Endothelial cell of umbilical vein (primary cell): ENCODE measurements at regions not wholly inside any gene's neighbourhood (a gene's known extent, or its start where the extent isn't known, plus 50 kb on each side); places are given as distances from the start of the nearest gene placed in this dataset.

Experiments
- BruUV-seq: library from RNA; stranded (reverse); fragments of 400-500 nt; replicated peaks from 2 replicates; lab custom pipeline; 2021; lab: Mats Ljungman, UMichigan
- CTCF ChIA-PET: fragments of 300-600, 350-600 bp; sonication (Branson Sonifier 250); formaldehyde crosslinking; loops from one replicate; lab custom pipeline; 2021; ENCODE audit warnings: antibody characterized with exemption, inconsistent platforms; lab: Charles Lee
- POLR2A ChIA-PET: fragments of 300-600, 350-600 bp; sonication (Branson Sonifier 250); formaldehyde crosslinking; loops from one replicate; lab custom pipeline; 2021; ENCODE audit warnings: antibody characterized with exemption, inconsistent platforms; lab: Charles Lee
- DNase-seq: peaks from one replicate; pipeline ENCODE4 v3.0.0-alpha.2; 2011; ENCODE audit warnings: low read depth, low spot score
- FAIRE-seq: peaks from 2 replicates; lab custom pipeline; 2011; peaks lifted over from hg19 to GRCh38; lab: Jason Lieb, UNC
- H2AFZ ChIP-seq: 2 replicates; pipeline ENCODE4 v1.6.0; 2012; ENCODE audit warnings: low read depth, low read length, control low read depth, inconsistent platforms
- H3K27ac ChIP-seq: 2 replicates; pipeline ENCODE4 v1.5.1; 2011; ENCODE audit warnings: low read depth, mild to moderate bottlenecking, control low read depth, low read length, moderate library complexity; ENCODE audit not compliant: insufficient read depth
- H3K27me3 ChIP-seq, 2 experiments: 2 replicates each; pipeline versions ENCODE4 v1.6.0 to v1.6.1; 2011; ENCODE audit warnings: low read length in 2 of 2, mixed read lengths in 1 of 2; ENCODE audit not compliant: control insufficient read depth in 2 of 2, insufficient read depth in 2 of 2
- H3K36me3 ChIP-seq, 2 experiments: 2 replicates in 1 of 2; 3 replicates in 1 of 2; pipeline ENCODE4 v1.5.1; 2011; ENCODE audit warnings: low read length in 2 of 2, mild to moderate bottlenecking in 1 of 2, moderate library complexity in 1 of 2; ENCODE audit not compliant: control insufficient read depth in 2 of 2, insufficient read depth in 2 of 2; ENCODE audit errors: extremely low read depth in 1 of 2
- H3K4me1 ChIP-seq: 3 replicates; pipeline ENCODE4 v1.5.1; 2011; ENCODE audit warnings: mild to moderate bottlenecking, low read length; ENCODE audit not compliant: control insufficient read depth, insufficient read depth; ENCODE audit errors: extremely low read depth
- H3K4me2 ChIP-seq: 2 replicates; pipeline ENCODE4 v1.6.1; 2011; ENCODE audit warnings: low read length, control low read depth, mixed read lengths; ENCODE audit not compliant: insufficient read depth
- H3K4me3 ChIP-seq, 3 experiments: fragments of 200-600 bp in 1 of 3; sonication (generic), shearing (Covaris generic) in 1 of 3; replicated peaks in 1 of 3; 2 replicates each; pipeline ENCODE4 v1.5.1; 2011 to 2016; ENCODE audit warnings: control low read depth in 3 of 3, low read length in 3 of 3, mild to moderate bottlenecking in 2 of 3, inconsistent platforms in 1 of 3, low read depth in 1 of 3, moderate library complexity in 1 of 3; ENCODE audit not compliant: insufficient read depth in 1 of 3
- H3K79me2 ChIP-seq: 2 replicates; pipeline ENCODE4 v1.6.0; 2012; ENCODE audit warnings: low read length, inconsistent platforms; ENCODE audit not compliant: control insufficient read depth, insufficient read depth
- H3K9ac ChIP-seq: replicated peaks from 2 replicates; pipeline ENCODE3; 2011; ENCODE audit warnings: low read length, control low read depth; ENCODE audit not compliant: insufficient read depth; ENCODE audit errors: extremely low read depth
- H3K9me1 ChIP-seq: replicated peaks from 3 replicates; pipeline ENCODE4 v1.6.0; 2011; ENCODE audit warnings: mild to moderate bottlenecking, low read length; ENCODE audit not compliant: control insufficient read depth, insufficient read depth; ENCODE audit errors: extremely low read depth
- H3K9me3 ChIP-seq: replicated peaks from 2 replicates; pipeline ENCODE4 v1.5.1; 2012; ENCODE audit warnings: low read length, inconsistent platforms; ENCODE audit not compliant: control insufficient read depth, insufficient read depth
- H4K20me1 ChIP-seq: replicated peaks from 2 replicates; pipeline ENCODE3; 2011; ENCODE audit warnings: mild to moderate bottlenecking, low read length; ENCODE audit not compliant: control insufficient read depth, insufficient read depth; ENCODE audit errors: extremely low read depth
- EZH2 ChIP-seq: IDR thresholded peaks from 2 replicates; pipeline ENCODE4 v1.6.1; 2012; ENCODE audit warnings: borderline replicate concordance, low read depth, mild to moderate bottlenecking, moderate library complexity, low read length, inconsistent platforms; ENCODE audit not compliant: severe bottlenecking
- FOS ChIP-seq: IDR thresholded peaks from 2 replicates; pipeline ENCODE4 v1.6.1; 2011; ENCODE audit warnings: mild to moderate bottlenecking, low read length, moderate library complexity, borderline replicate concordance; ENCODE audit not compliant: insufficient read depth
- GATA2 ChIP-seq: IDR thresholded peaks from 2 replicates; pipeline ENCODE4 v1.7.0; 2011; ENCODE audit warnings: low read depth, mild to moderate bottlenecking, moderate library complexity, mixed read lengths, low read length; ENCODE audit not compliant: insufficient read length, insufficient read depth
- JUN ChIP-seq: IDR thresholded peaks from 2 replicates; pipeline ENCODE4 v1.6.1; 2011; ENCODE audit warnings: borderline replicate concordance, low read depth; ENCODE audit not compliant: insufficient read length, insufficient read depth
- MYC ChIP-seq: IDR thresholded peaks from one replicate; pipeline ENCODE4 v1.6.1; 2011; ENCODE audit warnings: mild to moderate bottlenecking, low read depth, low read length
- POLR2A ChIP-seq: IDR thresholded peaks from 2 replicates; pipeline ENCODE4 v1.6.1; 2012; ENCODE audit warnings: low read depth, mild to moderate bottlenecking, control low read depth, low read length
- POLR2AphosphoS5 ChIP-seq: IDR thresholded peaks from 2 replicates; pipeline ENCODE4 v1.6.1; 2012; ENCODE audit warnings: low read depth, mild to moderate bottlenecking, control low read depth, low read length, moderate library complexity; ENCODE audit not compliant: insufficient read depth
- dilution Hi-C: fragments of 300-500 bp; cut with MboI; formaldehyde crosslinking; loops from one replicate; pipeline ENCODE4 v1.15.0; 2019; ENCODE audit warnings: low sequenced_read_pairs; ENCODE audit not compliant: extremely low pct_ligation_motif_present
- intact Hi-C: fragments of 100-400 bp; cut with micrococcal nuclease; formaldehyde crosslinking; loops from one replicate; pipeline ENCODE4 v1.10.0; 2022
- TF ChIP-seq, protein P1 (sequence below), 2 donors: IDR thresholded peaks; 1 replicate in 1 of 2; 2 replicates in 1 of 2; pipeline ENCODE4 v1.5.1; 2011; ENCODE audit warnings: low read length in 2 of 2, mild to moderate bottlenecking in 2 of 2, moderate library complexity in 2 of 2, control low read depth in 1 of 2, inconsistent platforms in 1 of 2, low read depth in 1 of 2; ENCODE audit not compliant: insufficient read depth in 1 of 2; ENCODE audit errors: extremely low read depth in 1 of 2
- TF ChIP-seq, protein P2 (sequence below): IDR thresholded peaks from 2 replicates; pipeline ENCODE4 v1.6.1; 2011; ENCODE audit not compliant: insufficient read depth, insufficient read length

DNA sequence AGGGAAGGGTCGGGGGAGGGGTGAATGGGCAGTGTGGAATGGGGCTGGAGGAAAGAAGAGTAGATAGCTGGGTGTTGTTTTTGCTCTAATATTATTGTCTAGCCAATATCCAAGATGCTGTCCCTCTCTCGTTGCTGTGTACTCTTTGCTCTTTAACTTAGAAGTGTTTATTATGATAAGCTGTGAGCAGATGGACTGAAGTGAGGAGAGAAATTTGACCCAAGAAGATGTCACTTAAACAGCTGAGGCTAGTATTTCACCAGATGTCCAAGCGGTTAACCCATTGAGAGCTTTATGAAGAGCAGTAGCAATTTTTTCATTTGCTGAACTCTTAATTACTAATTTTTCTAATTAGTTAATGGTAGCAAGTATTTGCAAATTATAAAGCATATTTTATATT lies 212.2 kb upstream of the TP63 start:
- ChIA-PET CTCF (no interaction called here), POLR2A (no interaction called here)
- DNase-seq (no peak), FAIRE-seq (no peak)
- no peak overlapping the region for H3K27ac ChIP-seq
- BruUV-seq: no TSS peak
- H3K9me1 ChIP-seq: no peaks in the 10 kb centered on the region
- H3K36me3 ChIP-seq: no peaks in the 10 kb centered on the region
- dilution Hi-C loops: no loop called here
- no peaks in the 10 kb centered on the region for H3K79me2 ChIP-seq
- H3K27me3 ChIP-seq: no peaks in the 10 kb centered on the region
- H4K20me1 ChIP-seq: no peaks in the 10 kb centered on the region
- H3K9me3 ChIP-seq: no peaks in the 10 kb centered on the region
- no peak overlapping the region for H3K4me3 ChIP-seq
- intact Hi-C loops: no loop called here
- no peak overlapping the region for H2AFZ ChIP-seq
- TF ChIP-seq POLR2AphosphoS5: no peak
- TF ChIP-seq POLR2A: no peak
- TF ChIP-seq EZH2: no peak
- TF ChIP-seq, protein P1, sequence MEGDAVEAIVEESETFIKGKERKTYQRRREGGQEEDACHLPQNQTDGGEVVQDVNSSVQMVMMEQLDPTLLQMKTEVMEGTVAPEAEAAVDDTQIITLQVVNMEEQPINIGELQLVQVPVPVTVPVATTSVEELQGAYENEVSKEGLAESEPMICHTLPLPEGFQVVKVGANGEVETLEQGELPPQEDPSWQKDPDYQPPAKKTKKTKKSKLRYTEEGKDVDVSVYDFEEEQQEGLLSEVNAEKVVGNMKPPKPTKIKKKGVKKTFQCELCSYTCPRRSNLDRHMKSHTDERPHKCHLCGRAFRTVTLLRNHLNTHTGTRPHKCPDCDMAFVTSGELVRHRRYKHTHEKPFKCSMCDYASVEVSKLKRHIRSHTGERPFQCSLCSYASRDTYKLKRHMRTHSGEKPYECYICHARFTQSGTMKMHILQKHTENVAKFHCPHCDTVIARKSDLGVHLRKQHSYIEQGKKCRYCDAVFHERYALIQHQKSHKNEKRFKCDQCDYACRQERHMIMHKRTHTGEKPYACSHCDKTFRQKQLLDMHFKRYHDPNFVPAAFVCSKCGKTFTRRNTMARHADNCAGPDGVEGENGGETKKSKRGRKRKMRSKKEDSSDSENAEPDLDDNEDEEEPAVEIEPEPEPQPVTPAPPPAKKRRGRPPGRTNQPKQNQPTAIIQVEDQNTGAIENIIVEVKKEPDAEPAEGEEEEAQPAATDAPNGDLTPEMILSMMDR (IDR thresholded peaks at IDR 0.05; ENCODE audit: extremely low read depth in 1 of 2, insufficient read depth in 1 of 2, low read depth in 1 of 2, low read length in 2 of 2): no peak
- H3K9ac ChIP-seq: no peak overlapping the region
- H3K4me2 ChIP-seq: no peak overlapping the region
- no peaks in the 10 kb centered on the region for H3K4me1 ChIP-seq

DNA sequence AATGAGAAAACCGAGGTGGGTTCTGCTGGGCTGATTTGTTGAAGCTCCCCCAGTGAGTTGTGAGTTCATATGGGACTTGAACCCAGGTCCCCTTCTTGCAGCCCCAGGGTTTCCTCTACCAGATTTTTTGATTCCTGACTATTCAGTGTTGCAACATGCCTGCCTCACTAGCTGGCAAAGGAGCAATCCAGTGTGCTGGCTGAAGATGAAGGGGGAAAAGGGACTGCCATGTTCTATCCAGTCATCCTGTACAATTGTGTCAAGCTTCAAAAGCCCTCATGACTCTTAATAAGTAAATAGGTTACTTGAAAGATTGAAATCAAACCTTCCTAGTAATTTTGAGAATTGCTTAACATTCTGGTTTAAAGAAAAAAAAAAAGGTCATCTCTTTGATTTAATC lies 211.5 kb upstream of the TP63 start:
- Histone ChIP-seq H3K4me1 (no peaks in the 10 kb centered on the region), H3K27ac (no peak overlapping the region), H3K9me1 (no peaks in the 10 kb centered on the region), H3K36me3 (no peaks in the 10 kb centered on the region), H3K27me3 (no peaks in the 10 kb centered on the region), H3K9me3 (no peaks in the 10 kb centered on the region), H4K20me1 (no peaks in the 10 kb centered on the region), H3K9ac (no peak overlapping the region), H3K4me3 (no peak overlapping the region), H3K79me2 (no peaks in the 10 kb centered on the region), H2AFZ (no peak overlapping the region), H3K4me2 (no peak overlapping the region)
- DNase-seq (no peak), FAIRE-seq (no peak)
- dilution Hi-C loops (no loop called here), intact Hi-C loops (no loop called here)
- CTCF ChIA-PET: no interaction called here
- TF ChIP-seq, protein P2, sequence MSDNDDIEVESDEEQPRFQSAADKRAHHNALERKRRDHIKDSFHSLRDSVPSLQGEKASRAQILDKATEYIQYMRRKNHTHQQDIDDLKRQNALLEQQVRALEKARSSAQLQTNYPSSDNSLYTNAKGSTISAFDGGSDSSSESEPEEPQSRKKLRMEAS: no peak
- TF ChIP-seq GATA2 (no peak), FOS (no peak), POLR2A (no peak), MYC (no peak), JUN (no peak), POLR2AphosphoS5 (no peak), EZH2 (no peak)
- TF ChIP-seq, protein P1 (IDR thresholded peaks at IDR 0.05; ENCODE audit: extremely low read depth in 1 of 2, insufficient read depth in 1 of 2, low read depth in 1 of 2, low read length in 2 of 2): no peak
- POLR2A ChIA-PET: no interaction called here
- BruUV-seq: no TSS peak
